Esophagus muscularis mucosa (tissue), 4 donors: ENCODE measurements at regions not wholly inside any gene's neighbourhood (a gene's known extent, or its start where the extent isn't known, plus 50 kb on each side); places are given as distances from the start of the nearest gene placed in this dataset.

Experiments used
- DNase-seq: peaks from one replicate; pipeline ENCODE4 v3.0.0-alpha.2; 2017; ENCODE audit errors: extremely low spot score
- H3K27ac ChIP-seq, 4 donors: fragments of 200-600 bp; sonication (generic); replicated peaks in 1 of 4; 1 replicate in 3 of 4; 2 replicates in 1 of 4; pipeline ENCODE4 v1.5.1; 2016 to 2019; ENCODE audit warnings: mild to moderate bottlenecking in 1 of 4
- H3K27me3 ChIP-seq, 4 donors: fragments of 200-600 bp; sonication (generic); one replicate each; pipeline versions ENCODE4 v1.5.1 to v1.6.0; 2016 to 2019
- H3K36me3 ChIP-seq, 4 donors: fragments of 200-600 bp; sonication (generic); one replicate each; pipeline ENCODE4 v1.5.1; 2016 to 2019
- H3K4me1 ChIP-seq, 4 donors: fragments of 200-600 bp; sonication (generic); one replicate each; pipeline ENCODE4 v1.5.1; 2016 to 2019
- H3K4me3 ChIP-seq, 4 donors: fragments of 200-600 bp; sonication (generic); 1 replicate in 2 of 4; 2 replicates in 2 of 4; pipeline ENCODE4 v1.5.1; 2016 to 2019; ENCODE audit warnings: mild to moderate bottlenecking in 4 of 4, moderate library complexity in 1 of 4
- H3K9me3 ChIP-seq, 4 donors: fragments of 200-600 bp; sonication (generic); 1 replicate in 3 of 4; 2 replicates in 1 of 4; pipeline ENCODE4 v1.5.1; 2016 to 2019
- EP300 ChIP-seq: sonication (generic); formaldehyde crosslinking; IDR thresholded peaks from one replicate; pipeline ENCODE4 v1.6.1; 2017; ENCODE audit warnings: antibody characterized with exemption
- POLR2A ChIP-seq: fragments of 450-650 bp; IDR thresholded peaks from one replicate; pipeline ENCODE4 v1.6.1; 2017; ENCODE audit warnings: antibody characterized with exemption, moderate library complexity, mild to moderate bottlenecking, low read depth
- POLR2AphosphoS5 ChIP-seq, 2 donors: sonication (generic); formaldehyde crosslinking; IDR thresholded peaks; one replicate each; pipeline ENCODE4 v1.6.1; 2017; ENCODE audit warnings: antibody characterized with exemption in 2 of 2
- WGBS: methylation state at CpG from one replicate; pipeline ENCODE4 v1.1.5; 2018; 5-methylcytosine and 5-hydroxymethylcytosine counted together
- intact Hi-C: fragments of 100-400 bp; cut with DNase I; formaldehyde crosslinking; loops from one replicate; pipeline ENCODE4 v1.15.1; 2023
- TF ChIP-seq, protein P1 (sequence below), 3 experiments: fragments of 200-600 bp in 2 of 3; fragments of 450-650 bp in 1 of 3; sonication (generic) in 2 of 3; IDR thresholded peaks; one replicate each; pipeline ENCODE4 v1.5.1; 2017 to 2019; ENCODE audit warnings: antibody characterized with exemption in 3 of 3, mild to moderate bottlenecking in 2 of 3, moderate library complexity in 1 of 3

DNA sequence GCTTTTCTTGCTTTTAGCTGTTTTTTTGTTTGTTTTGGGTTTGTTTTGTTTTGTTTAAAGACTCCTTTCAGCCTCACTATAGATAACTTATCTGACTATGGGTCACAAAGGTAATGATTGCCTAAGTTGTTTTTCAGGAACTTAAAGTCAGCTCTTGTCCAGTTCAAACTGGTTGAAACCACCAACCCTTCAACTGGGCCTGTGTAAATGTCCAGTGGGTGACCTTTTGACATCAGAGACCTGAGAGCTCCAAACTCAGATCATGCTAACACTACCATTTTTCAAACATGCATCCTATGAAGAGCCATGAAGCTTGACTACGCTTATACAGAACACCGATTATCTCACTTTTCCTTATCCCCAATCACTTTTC lies 144.6 kb upstream of the RMP24 start:
- 100% methylated on average over 2 of the region's 2 CpGs for WGBS
- Histone ChIP-seq H3K36me3 (no peaks in the 10 kb centered on the region), H3K27me3 (no peaks in the 10 kb centered on the region), H3K4me1 (peaks cover 0 to 11% (median 0%) of the 10 kb centered on the region in 4 donors), H3K9me3 (peaks cover 0 to 9% (median 0%) of the 10 kb centered on the region in 4 donors), H3K4me3 (no peak overlapping the region), H3K27ac (no peak overlapping the region)
- intact Hi-C loops, result no loop called here
- TF ChIP-seq POLR2A (no peak), POLR2AphosphoS5 (IDR thresholded peaks at IDR 0.05) (no peak), EP300 (no peak)
- TF ChIP-seq, protein P1, sequence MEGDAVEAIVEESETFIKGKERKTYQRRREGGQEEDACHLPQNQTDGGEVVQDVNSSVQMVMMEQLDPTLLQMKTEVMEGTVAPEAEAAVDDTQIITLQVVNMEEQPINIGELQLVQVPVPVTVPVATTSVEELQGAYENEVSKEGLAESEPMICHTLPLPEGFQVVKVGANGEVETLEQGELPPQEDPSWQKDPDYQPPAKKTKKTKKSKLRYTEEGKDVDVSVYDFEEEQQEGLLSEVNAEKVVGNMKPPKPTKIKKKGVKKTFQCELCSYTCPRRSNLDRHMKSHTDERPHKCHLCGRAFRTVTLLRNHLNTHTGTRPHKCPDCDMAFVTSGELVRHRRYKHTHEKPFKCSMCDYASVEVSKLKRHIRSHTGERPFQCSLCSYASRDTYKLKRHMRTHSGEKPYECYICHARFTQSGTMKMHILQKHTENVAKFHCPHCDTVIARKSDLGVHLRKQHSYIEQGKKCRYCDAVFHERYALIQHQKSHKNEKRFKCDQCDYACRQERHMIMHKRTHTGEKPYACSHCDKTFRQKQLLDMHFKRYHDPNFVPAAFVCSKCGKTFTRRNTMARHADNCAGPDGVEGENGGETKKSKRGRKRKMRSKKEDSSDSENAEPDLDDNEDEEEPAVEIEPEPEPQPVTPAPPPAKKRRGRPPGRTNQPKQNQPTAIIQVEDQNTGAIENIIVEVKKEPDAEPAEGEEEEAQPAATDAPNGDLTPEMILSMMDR (IDR thresholded peaks at IDR 0.05), result no peak
- no peak for DNase-seq

DNA sequence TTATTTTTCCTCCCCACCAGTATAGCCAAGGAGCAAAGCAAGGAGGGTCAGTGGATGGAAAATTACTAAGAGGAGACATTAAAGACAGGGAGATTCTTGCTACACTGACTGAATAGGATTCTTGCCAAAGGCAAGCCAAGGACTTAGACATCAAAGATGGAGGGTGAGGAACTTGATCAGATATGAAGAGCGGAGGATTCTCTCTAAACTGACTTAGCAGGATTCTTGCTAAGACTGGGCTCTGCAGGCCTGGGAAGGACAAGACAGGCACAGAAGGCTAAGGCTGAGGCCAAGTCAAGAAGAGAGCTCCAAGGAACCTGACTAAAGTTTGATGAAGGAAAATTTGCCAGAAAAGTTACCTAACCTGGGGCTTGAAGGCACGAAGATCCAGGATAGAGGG lies 143.9 kb upstream of the RMP24 start:
- WGBS, result 89% methylated on average over 2 of the region's 2 CpGs
- no peak for DNase-seq
- H3K27ac ChIP-seq, result no peak overlapping the region
- intact Hi-C loops, result no loop called here
- no peak overlapping the region for H3K4me3 ChIP-seq
- peaks cover 0 to 11% (median 0%) of the 10 kb centered on the region in 4 donors for H3K4me1 ChIP-seq
- no peak for TF ChIP-seq POLR2A
- TF ChIP-seq, protein P1 (IDR thresholded peaks at IDR 0.05), result no peak
- no peak for TF ChIP-seq POLR2AphosphoS5 (IDR thresholded peaks at IDR 0.05)
- TF ChIP-seq EP300, result no peak
- no peaks in the 10 kb centered on the region for H3K27me3 ChIP-seq
- no peaks in the 10 kb centered on the region for H3K36me3 ChIP-seq
- peaks cover 0 to 9% (median 0%) of the 10 kb centered on the region in 4 donors for H3K9me3 ChIP-seq

DNA sequence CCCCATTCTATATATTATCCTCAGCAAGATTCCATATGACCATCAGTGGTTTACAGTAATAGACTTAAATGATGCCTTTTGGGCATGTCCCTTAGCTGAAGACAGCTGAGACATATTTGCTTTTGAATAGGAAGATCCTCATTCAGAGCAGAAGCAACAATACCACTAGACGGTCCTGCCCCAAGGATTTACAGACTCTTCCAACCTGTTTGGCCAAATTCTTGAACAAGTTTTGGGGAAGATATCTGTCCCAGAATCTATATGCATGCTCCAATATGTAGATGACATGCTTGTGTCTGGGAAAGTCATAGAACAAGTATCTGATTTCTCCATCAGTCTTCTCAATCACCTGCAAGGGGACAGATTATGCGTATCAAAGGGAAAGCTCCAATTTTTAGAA lies 137.1 kb upstream of the RMP24 start:
- no peaks in the 10 kb centered on the region for H3K36me3 ChIP-seq
- DNase-seq, result no peak
- intact Hi-C loops, result loop anchor here (10.0 kb wide), 1 partner anchor 99 kb away; no protein-coding TSS in a partner anchor
- H3K4me1 ChIP-seq, result peaks cover 0 to 10% (median 0%) of the 10 kb centered on the region in 4 donors
- no peak overlapping the region for H3K27ac ChIP-seq
- WGBS, result 95% methylated on average over 2 of the region's 2 CpGs
- H3K27me3 ChIP-seq, result no peaks in the 10 kb centered on the region
- peaks cover 0 to 9% (median 4%) of the 10 kb centered on the region in 4 donors for H3K9me3 ChIP-seq
- TF ChIP-seq POLR2AphosphoS5 (IDR thresholded peaks at IDR 0.05) (no peak), EP300 (no peak), POLR2A (no peak)
- TF ChIP-seq, protein P1 (IDR thresholded peaks at IDR 0.05), result no peak
- H3K4me3 ChIP-seq, result no peak overlapping the region

DNA sequence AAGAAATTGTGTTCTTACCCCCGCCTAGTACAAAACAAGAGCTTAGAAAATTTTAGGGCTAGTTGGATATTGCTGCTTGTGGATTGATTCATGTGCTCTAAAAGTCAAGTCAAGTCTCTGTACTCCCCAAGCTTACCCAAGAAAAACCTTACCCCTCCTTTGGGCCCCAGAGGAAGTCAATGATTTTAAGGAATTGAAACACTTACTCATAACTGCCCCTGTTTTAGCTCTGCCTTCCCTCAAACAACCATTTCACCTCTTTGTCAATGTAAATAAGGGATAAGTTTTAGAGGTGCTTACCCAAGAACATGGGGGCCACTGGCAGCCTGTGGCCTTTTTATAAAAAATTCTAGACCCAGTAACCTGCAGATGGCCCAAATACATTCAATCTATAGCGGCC lies 136.6 kb upstream of the RMP24 start:
- Histone ChIP-seq H3K4me3 (no peak overlapping the region), H3K36me3 (no peaks in the 10 kb centered on the region), H3K27me3 (no peaks in the 10 kb centered on the region), H3K4me1 (peaks cover 0 to 11% (median 0%) of the 10 kb centered on the region in 4 donors), H3K9me3 (peaks cover 0 to 10% (median 6%) of the 10 kb centered on the region in 4 donors), H3K27ac (no peak overlapping the region)
- intact Hi-C loops, result loop anchor here (10.0 kb wide), 1 partner anchor 99 kb away; no protein-coding TSS in a partner anchor
- DNase-seq, result no peak
- TF ChIP-seq POLR2A, result no peak
- TF ChIP-seq EP300, result no peak
- TF ChIP-seq POLR2AphosphoS5 (IDR thresholded peaks at IDR 0.05), result no peak
- TF ChIP-seq, protein P1 (IDR thresholded peaks at IDR 0.05), result no peak
- WGBS, result 94% methylated on average over 2 of the region's 2 CpGs

DNA sequence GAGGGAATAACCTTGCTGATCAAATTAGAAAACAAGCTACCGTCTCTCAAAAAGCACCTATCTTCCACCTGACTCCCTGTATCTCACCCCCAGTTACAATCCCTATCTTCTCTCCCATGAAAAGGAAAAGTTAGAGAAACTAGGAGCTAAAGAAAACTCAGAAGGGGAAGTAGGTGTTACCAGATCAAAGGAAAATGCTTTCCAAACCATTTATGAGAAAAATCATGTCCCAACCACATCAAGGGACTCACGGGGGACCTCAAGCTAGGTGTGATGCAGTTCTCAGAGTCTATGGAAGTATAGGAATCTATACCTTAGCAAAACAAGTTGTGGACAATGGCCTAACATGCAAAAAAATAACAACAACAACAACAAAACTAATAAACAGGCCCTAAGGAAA lies 135.5 kb upstream of the RMP24 start:
- intact Hi-C loops, result loop anchor here (10.0 kb wide), 1 partner anchor 98 kb away; no protein-coding TSS in a partner anchor
- WGBS, result 79% methylated on average over 2 of the region's 2 CpGs
- Histone ChIP-seq H3K36me3 (no peaks in the 10 kb centered on the region), H3K27me3 (no peaks in the 10 kb centered on the region), H3K27ac (no peak overlapping the region), H3K4me3 (no peak overlapping the region), H3K9me3 (peaks cover 0 to 10% (median 5%) of the 10 kb centered on the region in 4 donors), H3K4me1 (peaks cover 0 to 22% (median 9%) of the 10 kb centered on the region in 4 donors)
- no peak for DNase-seq
- no peak for TF ChIP-seq EP300
- TF ChIP-seq, protein P1 (IDR thresholded peaks at IDR 0.05), result no peak
- TF ChIP-seq POLR2AphosphoS5 (IDR thresholded peaks at IDR 0.05), result no peak
- TF ChIP-seq POLR2A, result no peak
